HG02981 (cell line): ENCODE measurements at regions not wholly inside any gene's neighbourhood (a gene's known extent, or its start where the extent isn't known, plus 50 kb on each side); places are given as distances from the start of the nearest gene placed in this dataset.

Source experiments
- ATAC-seq: cut with Tn5 transposase; IDR thresholded peaks from one replicate; pipeline ENCODE4 v1.9.1; 2021; ENCODE audit warnings: mild to moderate bottlenecking, moderate library complexity; ENCODE audit not compliant: unreplicated experiment

DNA sequence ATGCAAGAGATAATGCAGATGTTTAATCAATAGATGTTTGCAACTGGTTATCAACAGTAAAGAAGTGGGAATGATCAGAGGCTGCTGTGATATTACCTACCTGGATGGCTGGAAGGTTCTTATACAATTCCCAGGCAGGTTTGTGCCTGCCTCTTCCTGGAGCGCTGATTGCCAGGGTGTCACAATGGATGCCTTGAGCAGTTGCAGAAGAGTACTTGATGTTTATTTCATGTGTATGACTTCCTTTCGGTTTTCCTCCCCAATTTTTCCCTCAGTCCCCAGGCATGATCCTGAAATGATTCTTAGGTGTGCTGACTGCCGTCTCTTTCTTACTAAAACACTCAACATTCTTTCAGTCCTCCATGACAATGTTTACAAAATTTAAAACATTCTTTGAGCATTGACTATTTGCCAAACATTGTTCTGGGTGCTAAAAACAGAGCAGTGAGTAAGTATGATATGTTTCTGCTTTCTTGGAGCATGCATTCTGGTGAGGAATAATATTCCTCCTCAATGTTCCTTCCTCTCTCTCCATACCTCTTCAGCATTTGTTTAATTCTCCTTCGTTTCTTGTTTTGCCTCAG is 416.6 kb upstream of the TRIB2 start:
- no peak for ATAC-seq

DNA sequence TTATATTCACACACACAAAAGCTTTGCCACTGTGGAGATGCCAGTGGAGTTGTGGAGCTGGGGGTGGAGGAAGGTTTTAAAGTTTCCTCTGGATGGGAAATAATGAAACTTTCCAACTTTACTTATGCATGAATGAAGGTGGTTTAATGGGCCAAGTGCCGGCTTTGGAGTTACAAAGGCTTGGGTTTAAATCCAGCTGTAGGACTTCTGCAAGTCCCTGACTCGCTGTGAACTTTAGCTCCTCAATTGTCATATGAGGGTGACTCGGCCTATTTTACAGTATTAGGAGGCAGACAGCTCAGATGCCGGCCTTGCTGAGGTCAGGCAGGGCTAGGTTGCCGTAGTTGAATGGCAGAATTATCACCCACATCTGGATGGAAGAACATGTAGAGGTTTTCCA is 415.8 kb upstream of the TRIB2 start:
- no peak for ATAC-seq

DNA sequence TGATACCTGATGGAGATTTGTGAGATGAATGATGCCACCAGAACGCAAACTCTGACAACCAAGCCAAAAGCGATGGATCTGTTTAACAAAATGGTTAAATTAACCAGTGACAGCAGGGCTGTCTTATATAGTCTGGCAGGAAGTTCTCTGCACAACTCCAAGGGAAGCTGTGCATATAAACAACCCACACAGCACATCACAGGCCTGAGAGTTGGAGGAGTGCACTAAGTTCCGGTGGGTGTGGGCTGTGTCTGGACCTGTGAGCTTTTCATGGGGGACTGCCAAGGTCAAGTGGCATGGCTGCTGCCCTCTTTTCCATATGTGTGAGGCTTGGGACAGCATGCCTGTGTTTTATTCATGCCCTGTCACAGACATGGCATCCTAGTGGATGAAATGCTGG is 414.6 kb upstream of the TRIB2 start:
- no peak for ATAC-seq

DNA sequence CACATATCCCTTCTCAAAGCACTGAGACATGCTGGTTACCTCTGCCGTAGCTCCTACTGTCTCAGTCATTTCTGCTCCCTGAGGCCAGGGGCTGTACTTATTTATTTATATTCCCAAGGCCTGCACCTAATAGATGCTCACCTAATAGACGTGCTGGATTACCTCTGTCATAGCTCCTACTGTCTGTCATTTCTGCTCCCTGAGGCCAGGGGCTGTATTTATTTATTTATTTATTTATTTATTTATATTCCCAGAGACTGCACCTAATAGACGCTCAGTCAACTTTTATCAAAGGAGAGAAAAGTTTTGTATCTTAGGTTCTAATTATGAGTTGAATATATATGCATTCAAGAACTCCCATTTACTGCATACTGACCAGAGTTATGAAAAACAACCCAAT is 414.0 kb upstream of the TRIB2 start:
- no peak for ATAC-seq

DNA sequence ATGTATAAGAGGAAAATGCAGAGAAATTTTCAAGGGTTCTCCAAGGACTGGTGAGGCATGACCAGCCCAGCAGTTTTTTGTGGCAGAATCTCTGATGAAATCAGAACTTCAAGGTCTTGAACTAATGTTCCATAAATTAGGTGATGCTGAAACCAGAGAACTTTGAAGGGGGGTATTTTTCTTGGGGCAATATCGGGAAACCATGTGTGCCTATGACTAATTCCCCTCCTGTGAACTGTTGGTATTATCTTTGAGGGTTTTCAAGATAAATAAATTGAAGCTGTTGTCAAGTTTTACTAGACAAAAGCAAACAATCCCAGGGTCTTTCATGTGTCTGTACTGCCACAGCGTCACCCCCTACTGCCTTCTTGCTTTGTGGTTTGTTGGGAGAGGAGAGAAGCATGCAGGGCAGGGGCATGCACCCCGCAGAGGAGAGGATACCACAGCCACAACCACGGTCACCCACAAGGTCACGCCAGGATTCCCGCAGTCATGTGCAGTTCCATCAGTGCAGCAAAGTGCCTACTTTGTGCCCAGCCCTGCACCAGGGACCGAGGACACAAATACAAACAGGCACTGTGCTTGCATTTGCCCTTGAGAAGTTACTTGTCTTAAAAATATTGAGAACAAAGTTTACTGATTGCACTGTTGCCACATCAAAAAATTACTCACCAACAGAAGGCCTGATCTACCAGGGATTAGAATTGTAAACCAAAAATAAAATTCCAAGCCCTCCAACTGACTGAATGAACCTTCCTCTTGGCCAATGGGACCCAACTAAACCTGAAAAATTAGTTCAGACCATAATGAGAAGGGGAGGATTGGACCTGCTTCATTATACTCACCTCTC is 413.3 kb upstream of the TRIB2 start:
- peak; percentile 45 for ATAC-seq

DNA sequence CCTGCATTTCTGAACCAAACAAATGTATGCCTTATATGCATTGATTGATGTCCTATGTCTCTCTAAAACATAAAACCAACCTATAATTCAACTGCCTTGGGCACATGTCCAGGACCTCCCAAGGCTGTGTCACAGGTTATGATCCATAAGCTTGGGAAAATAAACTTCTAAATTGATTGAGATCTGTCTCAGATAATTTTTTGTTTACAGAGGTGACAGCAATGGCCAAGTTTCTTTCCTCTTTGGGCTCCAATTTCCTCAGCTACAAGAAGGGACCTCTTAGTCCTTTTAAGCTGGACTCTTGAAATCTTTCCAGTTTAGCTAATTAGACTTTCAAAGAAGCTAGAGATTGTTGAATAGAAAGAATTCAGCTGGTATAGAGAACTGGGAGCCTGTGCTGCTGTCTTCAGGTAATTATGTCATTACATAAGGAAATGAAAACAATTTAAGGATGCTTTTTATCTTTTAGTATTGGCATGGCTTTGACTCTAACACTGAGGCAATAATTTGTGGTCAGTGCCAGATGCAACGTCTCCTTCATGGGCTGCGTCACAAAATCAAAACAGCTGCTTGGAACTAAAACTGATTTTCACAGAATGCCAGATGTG is 412.1 kb upstream of the TRIB2 start:
- no peak for ATAC-seq

DNA sequence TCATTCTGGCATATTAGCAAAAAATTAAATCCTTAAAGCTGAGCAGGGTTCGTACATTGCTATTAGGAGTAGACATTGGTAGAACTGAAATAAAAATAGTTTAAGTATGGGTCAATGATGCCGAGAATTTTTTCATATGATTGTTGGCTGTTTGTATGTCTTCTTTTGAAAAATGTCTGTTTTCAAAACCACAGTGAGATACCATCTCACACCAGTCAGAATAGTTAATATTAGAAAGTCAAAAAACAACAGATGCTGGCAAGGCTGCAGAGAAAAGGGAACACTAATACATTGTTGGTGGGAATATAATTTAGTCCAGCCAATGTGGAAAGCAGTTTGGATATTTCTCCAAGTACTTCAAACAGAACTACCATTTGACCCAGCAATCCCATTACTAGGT is 410.8 kb upstream of the TRIB2 start:
- ATAC-seq, result no peak

DNA sequence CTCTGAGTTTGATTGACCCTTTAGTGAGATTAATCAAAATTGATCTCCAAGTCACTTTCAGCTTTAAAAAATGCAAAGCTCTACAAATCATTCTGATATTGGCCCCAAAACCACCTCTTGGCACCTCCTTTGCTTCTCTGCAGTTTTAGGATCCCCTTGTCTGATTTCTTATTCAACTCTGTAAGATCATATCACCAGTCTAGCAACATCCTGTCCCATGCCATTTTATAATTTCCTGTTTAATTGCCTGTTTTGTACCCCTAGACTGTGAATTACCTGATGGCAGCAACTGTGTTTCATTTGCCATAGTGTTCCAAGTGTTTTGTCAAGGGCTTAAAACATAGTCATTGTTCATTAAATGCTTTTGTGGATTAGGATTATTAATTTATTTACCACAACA is 406.3 kb upstream of the TRIB2 start:
- ATAC-seq, result no peak

DNA sequence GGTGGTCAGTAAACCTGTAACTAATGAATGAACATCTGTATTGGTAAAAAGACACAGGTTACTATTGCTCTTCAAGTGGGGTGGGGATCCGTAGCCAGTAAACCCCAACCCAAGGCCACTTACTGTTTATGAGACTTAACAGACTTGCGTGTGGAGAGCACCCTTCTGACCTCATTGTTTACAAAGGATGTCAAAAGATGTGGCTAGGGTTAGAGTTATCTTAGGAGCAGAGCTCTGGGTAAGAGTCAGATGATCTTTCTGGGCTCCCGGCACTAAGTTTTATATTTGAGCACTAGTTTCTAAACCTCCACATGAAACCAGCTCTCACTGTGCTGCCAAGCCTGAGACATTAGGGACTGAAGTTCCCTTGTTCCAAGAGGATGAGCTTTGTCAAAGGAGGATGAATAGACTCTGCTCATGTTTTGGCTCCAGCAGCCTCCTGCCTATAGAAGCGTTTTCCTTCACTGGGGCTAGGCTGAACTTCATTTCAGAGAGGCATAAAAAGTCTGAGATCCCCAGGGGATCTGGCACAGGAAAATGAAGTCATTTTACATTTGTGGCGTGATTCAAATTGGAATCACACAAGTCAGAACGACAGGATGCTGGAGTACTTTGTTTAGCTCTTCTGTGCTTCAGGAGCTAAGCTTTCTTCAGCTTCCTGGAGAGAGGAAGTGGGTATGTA is 403.1 kb upstream of the TRIB2 start:
- no peak for ATAC-seq

DNA sequence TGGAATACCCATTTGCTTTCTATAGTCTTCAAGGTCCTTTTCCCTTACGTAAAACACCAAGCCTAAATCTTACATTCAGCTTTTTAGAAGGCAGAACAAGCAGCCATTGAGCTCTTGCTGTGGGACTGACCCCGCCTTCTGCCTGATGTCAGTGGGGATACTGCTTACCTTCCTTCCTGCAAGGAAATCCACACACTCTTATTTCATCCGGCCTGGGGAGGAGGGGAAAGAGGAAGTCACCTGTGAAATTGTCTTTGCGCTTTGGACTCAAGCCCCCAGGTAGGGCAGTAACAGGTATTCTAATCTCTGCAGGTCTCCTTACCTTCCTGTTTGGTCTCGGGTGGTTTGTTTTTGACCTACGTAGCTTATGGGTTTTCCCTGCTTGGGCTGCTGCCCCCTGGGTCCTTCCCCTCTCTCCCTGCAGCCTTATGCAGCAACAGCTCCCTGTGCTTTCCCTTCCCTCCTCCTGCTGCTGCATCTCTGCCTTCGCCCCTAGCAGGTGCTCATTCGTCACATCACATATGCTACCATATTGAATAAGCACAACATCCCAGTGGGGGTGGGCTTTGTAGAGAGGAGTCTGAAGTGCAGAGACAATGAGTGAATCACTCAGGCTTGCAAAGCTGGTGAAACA is 402.5 kb upstream of the TRIB2 start:
- ATAC-seq, result no peak

DNA sequence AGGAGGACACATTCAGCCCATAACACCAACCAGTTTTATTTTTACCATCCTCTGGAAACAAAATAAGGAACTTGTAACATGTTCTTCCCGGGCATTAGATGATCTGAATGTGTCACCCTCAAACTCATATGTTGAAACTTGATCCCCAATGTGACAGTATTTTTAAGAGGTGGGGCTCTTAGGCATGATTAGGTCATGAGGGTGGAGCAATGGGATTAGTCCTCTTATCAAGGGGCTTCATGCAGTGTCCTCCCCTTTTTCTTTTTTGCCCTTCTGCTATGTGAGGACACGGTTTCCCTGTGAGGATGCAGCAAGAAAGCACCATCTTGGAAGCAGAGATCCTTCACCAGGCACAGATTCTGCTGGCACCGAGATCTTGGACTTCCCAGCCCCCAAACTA is 401.5 kb upstream of the TRIB2 start:
- no peak for ATAC-seq

DNA sequence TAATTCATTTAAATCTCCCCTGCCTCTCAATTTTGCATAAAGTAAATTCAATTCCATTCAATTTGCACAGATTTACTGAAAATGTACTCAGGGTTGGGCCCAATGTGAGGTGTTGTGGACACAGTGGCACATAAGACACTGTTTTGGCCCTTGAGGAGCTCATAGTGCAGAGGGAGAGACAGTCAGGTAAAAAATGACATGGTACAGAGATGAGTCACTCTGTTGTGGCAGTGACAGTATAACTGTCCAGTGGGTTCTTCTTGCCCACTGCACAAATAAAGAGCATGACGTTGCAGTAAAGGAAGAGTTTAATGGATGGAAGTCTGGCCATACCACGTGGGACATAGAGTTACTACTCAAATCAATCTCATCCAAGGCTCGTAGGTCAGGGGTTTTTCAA is 400.3 kb upstream of the TRIB2 start:
- no peak for ATAC-seq

DNA sequence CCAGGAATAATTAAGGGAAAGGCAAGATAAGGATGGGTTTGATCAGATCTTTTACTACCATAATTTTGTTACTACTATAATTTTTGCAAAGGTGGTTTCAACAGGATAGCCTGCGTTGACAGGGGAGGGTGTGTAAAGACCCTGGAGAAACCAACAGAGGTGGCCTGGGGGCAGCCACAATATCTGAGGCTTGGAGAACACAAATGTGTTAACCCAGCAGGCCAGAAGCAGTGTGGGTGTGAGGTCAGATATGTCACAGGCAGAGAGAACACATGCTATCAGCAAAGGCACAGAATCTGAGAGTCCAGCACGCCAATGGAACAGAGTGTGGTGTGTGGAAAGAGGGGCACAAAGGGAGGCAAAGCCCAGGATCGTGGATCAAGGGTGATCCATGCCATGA is 399.4 kb upstream of the TRIB2 start:
- ATAC-seq, result no peak

DNA sequence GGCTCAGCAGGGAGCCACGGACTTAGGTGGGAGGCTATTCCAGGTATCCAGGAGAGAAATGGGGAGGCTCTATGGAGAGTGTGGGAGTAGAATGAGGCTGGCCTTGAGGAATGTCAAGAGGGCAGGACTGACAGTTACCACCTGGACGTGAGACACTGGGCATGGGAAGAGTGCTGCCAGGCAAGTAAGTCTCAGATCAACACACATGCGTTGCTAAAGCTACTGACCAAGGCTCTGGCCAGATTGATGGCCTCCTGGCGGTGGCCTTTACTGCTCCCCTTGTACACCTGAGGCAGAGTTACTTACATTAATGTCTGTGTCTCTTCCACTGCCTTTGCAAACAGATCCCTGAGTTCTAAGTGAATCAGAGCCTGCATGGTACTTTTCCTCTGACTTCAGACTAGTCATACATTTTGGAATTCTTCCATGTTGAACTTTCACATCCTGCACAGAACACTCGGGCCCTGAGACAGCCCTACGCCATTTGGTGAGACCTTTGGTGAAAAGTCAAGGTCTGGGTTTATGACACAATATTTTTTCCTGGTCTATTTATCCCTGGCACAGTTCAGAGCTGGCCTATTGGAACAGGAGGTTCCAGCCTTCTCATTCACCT is 398.8 kb upstream of the TRIB2 start:
- no peak for ATAC-seq

DNA sequence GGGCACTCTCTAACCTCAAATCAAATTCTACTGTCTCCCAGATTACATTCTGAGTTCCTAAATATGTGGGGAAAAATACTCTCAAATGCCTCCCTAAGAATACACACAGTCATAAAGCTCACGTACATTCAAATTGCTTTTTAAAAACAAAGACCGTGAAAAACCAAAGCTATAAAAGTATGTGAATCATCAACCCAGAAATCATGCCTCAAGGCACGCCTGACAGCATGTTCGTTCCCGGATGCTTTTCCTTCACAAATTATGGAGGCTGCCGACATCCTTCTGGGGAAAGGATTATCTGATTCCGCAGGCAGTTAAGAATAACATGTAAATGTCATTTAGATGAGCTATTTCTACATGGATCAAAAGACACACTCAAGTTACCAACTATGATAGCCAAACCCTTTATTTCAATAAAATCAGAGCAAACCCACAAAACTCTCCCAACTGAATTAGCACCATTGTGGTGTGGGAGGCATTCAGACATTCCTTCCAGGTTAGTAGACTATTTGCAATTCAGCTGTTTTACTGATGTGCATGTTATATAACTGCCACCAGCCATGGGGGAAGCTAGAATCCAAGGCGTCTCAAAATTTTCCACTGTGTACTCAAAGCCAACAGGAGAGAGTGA is 398.2 kb upstream of the TRIB2 start:
- no peak for ATAC-seq

DNA sequence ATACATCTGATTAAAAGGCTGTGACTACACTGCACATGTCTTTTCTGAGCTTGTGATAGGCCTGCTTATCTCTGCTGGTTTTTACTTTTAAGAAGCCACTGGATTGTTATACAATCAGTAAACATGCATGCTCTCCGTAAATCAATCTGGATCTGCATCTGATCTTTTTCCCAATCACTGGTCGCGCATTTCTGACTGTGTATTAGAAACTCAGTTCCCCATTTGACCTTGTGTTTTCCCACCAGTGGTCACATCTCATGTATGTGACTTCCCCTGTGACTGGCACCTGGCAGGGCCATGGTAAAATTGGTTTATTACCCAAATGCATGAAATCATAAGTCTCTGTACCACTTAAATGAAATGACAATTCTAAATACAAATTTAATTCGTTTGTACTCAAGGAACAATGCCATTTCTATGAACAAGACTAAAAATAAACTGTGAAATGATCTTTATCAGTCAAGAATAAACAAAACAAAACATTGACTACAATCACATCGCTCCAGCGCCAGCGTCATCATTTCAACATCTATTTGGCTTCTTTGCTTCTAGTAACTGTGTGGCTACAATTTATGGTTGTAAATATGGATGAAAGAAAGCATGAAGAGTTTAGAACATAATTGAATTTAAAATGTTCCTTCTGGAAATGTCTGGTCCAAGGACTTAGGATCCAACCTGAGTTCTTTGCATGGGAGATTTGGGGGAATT is 396.6 kb upstream of the TRIB2 start:
- no peak for ATAC-seq

DNA sequence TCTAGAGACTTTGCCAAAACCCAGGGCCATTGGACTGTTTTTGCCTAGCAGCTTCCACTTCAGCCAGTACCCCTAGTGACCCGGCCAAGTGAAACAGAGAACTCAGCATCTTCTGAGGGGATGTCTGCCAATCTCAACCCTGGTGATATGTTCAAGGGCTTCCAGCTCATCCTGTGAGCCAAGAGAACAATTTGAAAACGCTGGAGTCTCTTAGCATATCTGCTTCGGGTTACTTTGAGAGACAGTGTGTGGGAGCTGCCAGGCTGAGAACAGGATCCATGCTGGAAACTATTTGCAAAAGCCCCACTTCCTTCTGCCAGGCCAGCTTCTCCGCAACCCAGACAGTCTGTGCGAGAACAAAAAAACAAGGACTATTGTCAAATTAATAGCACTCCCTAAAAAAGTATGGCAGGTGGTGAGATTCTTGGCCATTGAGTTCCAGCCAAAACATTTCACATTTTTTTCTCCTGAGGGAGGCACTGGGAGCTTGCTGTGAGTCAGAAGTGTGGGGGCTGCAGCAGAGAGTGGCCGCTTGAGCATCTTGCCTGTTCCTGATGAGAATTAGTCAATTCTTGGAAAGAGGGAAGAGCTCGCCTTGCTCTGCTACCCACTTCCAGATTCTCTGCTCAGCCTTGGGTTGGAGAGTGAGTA is 395.6 kb upstream of the TRIB2 start:
- ATAC-seq, result no peak

DNA sequence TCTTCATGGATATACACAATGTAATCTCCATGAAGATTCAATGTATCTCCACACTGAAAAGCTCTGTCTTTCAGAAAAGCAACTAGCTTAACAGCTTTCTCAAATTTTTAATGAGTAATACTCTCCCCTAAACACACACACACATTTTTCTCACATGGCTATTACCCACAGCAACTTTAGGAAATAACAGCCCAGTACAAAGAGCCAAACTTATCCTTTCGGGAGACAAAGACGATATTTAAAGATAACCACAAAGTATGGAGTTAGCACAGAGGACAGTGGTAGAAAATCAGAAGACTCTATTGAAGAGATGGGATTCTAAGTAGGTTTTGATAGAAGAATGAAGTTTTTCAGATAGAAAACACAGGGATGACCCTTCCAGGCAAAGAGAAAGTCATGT is 394.9 kb upstream of the TRIB2 start:
- ATAC-seq, result no peak

DNA sequence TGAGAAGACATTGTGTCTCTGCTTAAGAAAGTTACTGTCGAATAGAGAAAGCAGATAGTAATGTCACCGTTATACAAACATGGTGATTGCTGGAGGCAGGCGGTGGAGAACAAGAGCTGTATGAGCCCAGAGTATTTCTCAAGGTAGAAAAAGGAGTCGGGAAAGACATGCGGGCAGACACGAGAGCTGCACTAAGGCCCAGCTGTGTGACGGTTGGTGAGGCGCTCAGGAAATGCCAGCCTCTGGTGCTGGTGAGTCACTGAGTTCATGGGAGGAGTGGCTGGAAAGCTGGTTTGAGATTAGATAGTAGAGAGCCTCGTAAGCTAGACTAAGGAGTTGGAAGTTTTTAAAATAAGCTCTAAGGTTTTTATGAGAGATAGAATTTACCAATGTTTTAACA is 390.9 kb upstream of the TRIB2 start:
- ATAC-seq, result no peak
